ENCODE measurements at regions not wholly inside any gene's neighbourhood (a gene's known extent, or its start where the extent isn't known, plus 50 kb on each side); places are given as distances from the start of the nearest gene placed in this dataset.

- H3K27ac ChIP-seq (ENCODE audit: low read length) = no peak overlapping the region
- no peaks in the 10 kb centered on the region for H3K36me3 ChIP-seq (ENCODE audit: insufficient read depth, low read length)
- ATAC-seq (ENCODE audit: insufficient read depth, low read depth) = no peak
- H3K9ac ChIP-seq (ENCODE audit: low read depth, low read length) = no peak overlapping the region
- no peaks in the 10 kb centered on the region for H3K9me3 ChIP-seq (ENCODE audit: insufficient read depth, low read length, severe bottlenecking)
- no peaks in the 10 kb centered on the region for H3K4me1 ChIP-seq (ENCODE audit: insufficient read depth, low read length)
- H4K20me1 ChIP-seq (ENCODE audit: insufficient read depth, low read length) = no peaks in the 10 kb centered on the region
- TF ChIP-seq CTCF (IDR thresholded peaks at IDR 0.05; ENCODE audit: borderline replicate concordance, extremely low read depth, low read length, poor library complexity, severe bottlenecking) (no peak), EZH2 (IDR thresholded peaks at IDR 0.05; ENCODE audit: borderline replicate concordance, low read depth, low read length, severe bottlenecking) (no peak)
- no peaks in the 10 kb centered on the region for H3K79me2 ChIP-seq (ENCODE audit: insufficient read depth, low read length)
- H2AFZ ChIP-seq (ENCODE audit: low read depth, low read length) = no peak overlapping the region
- H3K27me3 ChIP-seq (ENCODE audit: insufficient read depth, low read length, poor library complexity) = no peaks in the 10 kb centered on the region
- DNase-seq = no peak
- no peak overlapping the region for H3K4me3 ChIP-seq (ENCODE audit: low read depth in 1 of 2, low read length in 2 of 2)
- no peak overlapping the region for H3K4me2 ChIP-seq (ENCODE audit: insufficient read depth, low read length)
These were observed 86.5 kb upstream of the CARD18 start for GRCh38 chr11:105226091-105226490.

DNA sequence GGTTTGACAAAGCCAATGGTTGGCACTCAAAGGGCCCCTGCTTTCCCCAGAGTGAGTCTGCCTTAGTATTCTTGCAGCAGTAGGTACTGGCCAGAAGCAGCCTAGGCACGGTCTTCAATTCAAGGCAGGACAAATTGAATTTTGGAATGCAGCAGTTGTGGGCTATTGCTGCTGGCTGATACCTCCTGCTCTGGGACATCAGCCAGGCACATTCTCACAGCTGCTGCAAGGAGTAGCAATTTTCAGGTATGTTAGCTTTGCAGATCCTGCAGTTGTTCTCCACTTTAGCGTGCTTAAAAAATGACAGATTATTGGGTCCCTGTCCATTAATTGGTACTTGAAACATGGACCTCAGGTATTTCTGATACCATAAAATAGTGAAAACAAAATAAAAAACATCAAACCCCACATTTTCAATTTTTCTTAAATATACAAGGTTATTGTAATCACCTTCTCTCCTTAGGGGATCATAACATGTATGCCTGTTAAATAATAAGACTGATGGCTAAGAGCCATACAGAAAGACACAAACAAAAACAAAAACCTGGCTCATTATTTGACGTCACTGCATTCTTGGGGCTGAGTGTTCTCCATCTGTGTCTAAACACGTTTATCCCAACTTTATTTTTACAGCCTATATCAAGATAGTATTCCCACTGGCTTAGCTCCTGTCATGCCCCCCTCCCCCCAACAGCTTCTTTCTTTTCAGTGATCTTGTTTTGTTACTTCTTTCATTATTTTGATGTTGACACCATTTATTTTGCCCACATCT is 85.1 kb upstream of the CARD18 start:
- Histone ChIP-seq H2AFZ (ENCODE audit: low read depth, low read length) (no peak overlapping the region), H4K20me1 (ENCODE audit: insufficient read depth, low read length) (no peaks in the 10 kb centered on the region), H3K36me3 (ENCODE audit: insufficient read depth, low read length) (no peaks in the 10 kb centered on the region), H3K27ac (ENCODE audit: low read length) (no peak overlapping the region), H3K4me3 (ENCODE audit: low read depth in 1 of 2, low read length in 2 of 2) (no peak overlapping the region), H3K9me3 (ENCODE audit: insufficient read depth, low read length, severe bottlenecking) (no peaks in the 10 kb centered on the region), H3K79me2 (ENCODE audit: insufficient read depth, low read length) (no peaks in the 10 kb centered on the region), H3K27me3 (ENCODE audit: insufficient read depth, low read length, poor library complexity) (no peaks in the 10 kb centered on the region), H3K9ac (ENCODE audit: low read depth, low read length) (no peak overlapping the region), H3K4me2 (ENCODE audit: insufficient read depth, low read length) (no peak overlapping the region), H3K4me1 (ENCODE audit: insufficient read depth, low read length) (no peaks in the 10 kb centered on the region)
- TF ChIP-seq EZH2 (IDR thresholded peaks at IDR 0.05; ENCODE audit: borderline replicate concordance, low read depth, low read length, severe bottlenecking) = no peak
- ATAC-seq (ENCODE audit: insufficient read depth, low read depth) (no peak), DNase-seq (no peak)

GRCh38 chr11:105220121-105220520 is 80.6 kb upstream of the CARD18 start:
- Histone ChIP-seq H3K4me2 (ENCODE audit: insufficient read depth, low read length) (no peak overlapping the region), H3K9me3 (ENCODE audit: insufficient read depth, low read length, severe bottlenecking) (no peaks in the 10 kb centered on the region), H4K20me1 (ENCODE audit: insufficient read depth, low read length) (no peaks in the 10 kb centered on the region), H3K9ac (ENCODE audit: low read depth, low read length) (no peak overlapping the region), H3K4me1 (ENCODE audit: insufficient read depth, low read length) (no peaks in the 10 kb centered on the region), H2AFZ (ENCODE audit: low read depth, low read length) (no peak overlapping the region), H3K27me3 (ENCODE audit: insufficient read depth, low read length, poor library complexity) (no peaks in the 10 kb centered on the region), H3K4me3 (ENCODE audit: low read depth in 1 of 2, low read length in 2 of 2) (no peak overlapping the region), H3K27ac (ENCODE audit: low read length) (no peak overlapping the region), H3K79me2 (ENCODE audit: insufficient read depth, low read length) (no peaks in the 10 kb centered on the region), H3K36me3 (ENCODE audit: insufficient read depth, low read length) (no peaks in the 10 kb centered on the region)
- ATAC-seq (ENCODE audit: insufficient read depth, low read depth) (no peak), DNase-seq (no peak)
- TF ChIP-seq CTCF (IDR thresholded peaks at IDR 0.05; ENCODE audit: borderline replicate concordance, extremely low read depth, low read length, poor library complexity, severe bottlenecking) (no peak), EZH2 (IDR thresholded peaks at IDR 0.05; ENCODE audit: borderline replicate concordance, low read depth, low read length, severe bottlenecking) (no peak)

DNA sequence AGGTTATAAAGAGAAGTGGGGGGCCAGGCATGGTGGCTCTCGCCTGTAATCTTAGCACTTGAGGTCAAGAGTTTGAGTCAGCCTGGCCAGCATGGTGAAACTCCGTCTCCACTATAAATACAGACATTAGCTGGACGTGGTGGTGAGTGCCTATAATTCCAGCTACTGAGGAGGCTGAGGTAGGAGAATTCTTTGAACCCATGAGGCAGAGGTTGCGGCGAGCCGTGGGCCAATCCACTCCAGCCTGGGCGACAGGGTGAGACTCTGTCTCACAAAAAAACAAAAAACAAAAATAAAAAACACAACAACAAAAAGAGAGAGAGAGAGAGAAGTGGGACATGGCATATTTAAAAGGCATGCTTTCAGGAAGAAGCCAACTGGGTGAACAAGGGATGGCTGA is 80.1 kb upstream of the CARD18 start:
- no peaks in the 10 kb centered on the region for H3K9me3 ChIP-seq (ENCODE audit: insufficient read depth, low read length, severe bottlenecking)
- no peak overlapping the region for H3K9ac ChIP-seq (ENCODE audit: low read depth, low read length)
- no peak overlapping the region for H3K4me2 ChIP-seq (ENCODE audit: insufficient read depth, low read length)
- H3K4me1 ChIP-seq (ENCODE audit: insufficient read depth, low read length) = no peaks in the 10 kb centered on the region
- H3K79me2 ChIP-seq (ENCODE audit: insufficient read depth, low read length) = no peaks in the 10 kb centered on the region
- H3K27me3 ChIP-seq (ENCODE audit: insufficient read depth, low read length, poor library complexity) = no peaks in the 10 kb centered on the region
- no peaks in the 10 kb centered on the region for H3K36me3 ChIP-seq (ENCODE audit: insufficient read depth, low read length)
- no peak for TF ChIP-seq EZH2 (IDR thresholded peaks at IDR 0.05; ENCODE audit: borderline replicate concordance, low read depth, low read length, severe bottlenecking)
- no peak for TF ChIP-seq CTCF (IDR thresholded peaks at IDR 0.05; ENCODE audit: borderline replicate concordance, extremely low read depth, low read length, poor library complexity, severe bottlenecking)
- no peak overlapping the region for H3K4me3 ChIP-seq (ENCODE audit: low read depth in 1 of 2, low read length in 2 of 2)
- no peak overlapping the region for H3K27ac ChIP-seq (ENCODE audit: low read length)
- no peaks in the 10 kb centered on the region for H4K20me1 ChIP-seq (ENCODE audit: insufficient read depth, low read length)
- no peak overlapping the region for H2AFZ ChIP-seq (ENCODE audit: low read depth, low read length)
- no peak for DNase-seq
- no peak for ATAC-seq (ENCODE audit: insufficient read depth, low read depth)

Data from DND-41 (cell line).